ENCODE measurements at regions not wholly inside any gene's neighbourhood (a gene's known extent, or its start where the extent isn't known, plus 50 kb on each side); places are given as distances from the start of the nearest gene placed in this dataset.

DNA sequence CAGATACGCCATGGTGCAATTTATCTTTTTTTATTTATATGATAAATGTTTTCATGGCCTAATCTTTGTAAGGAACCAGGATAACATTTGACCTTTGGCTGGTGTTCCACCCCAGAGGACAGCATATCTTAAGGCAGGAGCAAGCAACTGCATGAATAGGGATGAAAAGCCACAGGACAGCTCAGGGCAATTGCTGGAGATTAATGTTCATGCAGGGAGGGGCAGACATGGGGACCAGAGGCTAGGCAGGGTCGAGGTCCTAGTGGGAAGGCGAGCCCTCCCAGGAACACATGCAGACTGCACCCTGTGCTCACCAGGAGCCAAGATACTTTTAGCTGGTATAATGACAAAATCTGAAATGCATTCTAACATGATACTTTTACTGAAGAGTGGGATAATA is 74.4 kb upstream of the HAO2 start:
- TF ChIP-seq, protein P1, sequence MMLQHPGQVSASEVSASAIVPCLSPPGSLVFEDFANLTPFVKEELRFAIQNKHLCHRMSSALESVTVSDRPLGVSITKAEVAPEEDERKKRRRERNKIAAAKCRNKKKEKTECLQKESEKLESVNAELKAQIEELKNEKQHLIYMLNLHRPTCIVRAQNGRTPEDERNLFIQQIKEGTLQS (IDR thresholded peaks at IDR 0.05), result no peak
- TF ChIP-seq, protein P2, sequence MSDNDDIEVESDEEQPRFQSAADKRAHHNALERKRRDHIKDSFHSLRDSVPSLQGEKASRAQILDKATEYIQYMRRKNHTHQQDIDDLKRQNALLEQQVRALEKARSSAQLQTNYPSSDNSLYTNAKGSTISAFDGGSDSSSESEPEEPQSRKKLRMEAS (IDR thresholded peaks at IDR 0.05), result no peak
- TF ChIP-seq EZH2phosphoT487 (IDR thresholded peaks at IDR 0.05; ENCODE audit: borderline replicate concordance) (no peak), POLR2A (IDR thresholded peaks at IDR 0.05; ENCODE audit: borderline replicate concordance, extremely low read depth, insufficient read depth, insufficient read length) (no peak), EGR1 (IDR thresholded peaks at IDR 0.05; ENCODE audit: low read depth) (no peak), POLR2AphosphoS5 (IDR thresholded peaks at IDR 0.05; ENCODE audit: low read depth, low read length) (no peak)
- TF ChIP-seq, protein P3, sequence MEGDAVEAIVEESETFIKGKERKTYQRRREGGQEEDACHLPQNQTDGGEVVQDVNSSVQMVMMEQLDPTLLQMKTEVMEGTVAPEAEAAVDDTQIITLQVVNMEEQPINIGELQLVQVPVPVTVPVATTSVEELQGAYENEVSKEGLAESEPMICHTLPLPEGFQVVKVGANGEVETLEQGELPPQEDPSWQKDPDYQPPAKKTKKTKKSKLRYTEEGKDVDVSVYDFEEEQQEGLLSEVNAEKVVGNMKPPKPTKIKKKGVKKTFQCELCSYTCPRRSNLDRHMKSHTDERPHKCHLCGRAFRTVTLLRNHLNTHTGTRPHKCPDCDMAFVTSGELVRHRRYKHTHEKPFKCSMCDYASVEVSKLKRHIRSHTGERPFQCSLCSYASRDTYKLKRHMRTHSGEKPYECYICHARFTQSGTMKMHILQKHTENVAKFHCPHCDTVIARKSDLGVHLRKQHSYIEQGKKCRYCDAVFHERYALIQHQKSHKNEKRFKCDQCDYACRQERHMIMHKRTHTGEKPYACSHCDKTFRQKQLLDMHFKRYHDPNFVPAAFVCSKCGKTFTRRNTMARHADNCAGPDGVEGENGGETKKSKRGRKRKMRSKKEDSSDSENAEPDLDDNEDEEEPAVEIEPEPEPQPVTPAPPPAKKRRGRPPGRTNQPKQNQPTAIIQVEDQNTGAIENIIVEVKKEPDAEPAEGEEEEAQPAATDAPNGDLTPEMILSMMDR (IDR thresholded peaks at IDR 0.05 in 2 of 3, conservative IDR thresholded peaks at IDR 0.05 in 1 of 3; ENCODE audit: borderline replicate concordance in 1 of 3, insufficient read depth in 1 of 3, low read depth in 2 of 3, low read length in 2 of 3), result no peak

Data from HCT116 (cell line).